SK-N-SH treated with all-trans-retinoic acid at 6 μM for 48 hours (cell line): ENCODE measurements at regions not wholly inside any gene's neighbourhood (a gene's known extent, or its start where the extent isn't known, plus 50 kb on each side); places are given as distances from the start of the nearest gene placed in this dataset.

Source experiments
- ATAC-seq: fragments of 200-7000 bp; cut with Tn5 transposase; 3 replicates; pipeline ENCODE4 v1.9.1; 2020; ENCODE audit warnings: mild to moderate bottlenecking, moderate library complexity
- ARNTL ChIP-seq: fragments of 450-650 bp; formaldehyde crosslinking; IDR thresholded peaks from 2 replicates; pipeline ENCODE4 v1.5.0; 2020; ENCODE audit warnings: low read depth, mild to moderate bottlenecking, moderate library complexity, borderline replicate concordance
- BACH2 ChIP-seq: fragments of 250-450 bp; sonication (Bioruptor Pico); IDR thresholded peaks from 2 replicates; pipeline ENCODE4 v1.9.0; 2021; ENCODE audit warnings: mild to moderate bottlenecking, borderline replicate concordance
- CREB5 ChIP-seq: fragments of 250-450 bp; sonication (Bioruptor Pico); IDR thresholded peaks from 2 replicates; pipeline ENCODE4 v1.5.1; 2020; ENCODE audit warnings: low read depth, mild to moderate bottlenecking, moderate library complexity
- CSDC2 ChIP-seq: fragments of 250-450 bp; sonication (Bioruptor Pico); IDR thresholded peaks from 2 replicates; pipeline ENCODE4 v1.5.0; 2020; ENCODE audit warnings: mild to moderate bottlenecking, moderate library complexity
- ESRRG ChIP-seq: fragments of 250-450 bp; sonication (Bioruptor Pico); IDR thresholded peaks from 2 replicates; pipeline ENCODE4 v1.6.1; 2021; ENCODE audit warnings: mild to moderate bottlenecking
- GLIS3 ChIP-seq: fragments of 250-450 bp; sonication (Bioruptor Pico); IDR thresholded peaks from 2 replicates; pipeline ENCODE4 v1.5.0; 2020; ENCODE audit warnings: mild to moderate bottlenecking, moderate library complexity
- ISL1 ChIP-seq: fragments of 250-450 bp; sonication (Bioruptor Pico); IDR thresholded peaks from 2 replicates; pipeline ENCODE4 v2.1.2; 2022; ENCODE audit warnings: mild to moderate bottlenecking, moderate library complexity
- PATZ1 ChIP-seq: fragments of 250-450 bp; sonication (Bioruptor Pico); IDR thresholded peaks from 2 replicates; pipeline ENCODE4 v1.8.0; 2020; ENCODE audit warnings: mild to moderate bottlenecking, moderate library complexity, borderline replicate concordance
- POU6F1 ChIP-seq: fragments of 250-450 bp; sonication (Bioruptor Pico); IDR thresholded peaks from 2 replicates; pipeline ENCODE4 v1.8.0; 2021; ENCODE audit warnings: low read depth, mild to moderate bottlenecking, moderate library complexity, borderline replicate concordance
- PPARA ChIP-seq: fragments of 250-450 bp; sonication (Bioruptor Pico); IDR thresholded peaks from 2 replicates; pipeline ENCODE4 v1.5.0; 2020; ENCODE audit warnings: mild to moderate bottlenecking, borderline replicate concordance
- RARB ChIP-seq: fragments of 250-450 bp; sonication (Bioruptor Pico); IDR thresholded peaks from 2 replicates; pipeline ENCODE4 v1.8.0; 2021; ENCODE audit warnings: mild to moderate bottlenecking, moderate library complexity
- SNAI2 ChIP-seq: fragments of 250-450 bp; sonication (Bioruptor Pico); IDR thresholded peaks from 2 replicates; pipeline ENCODE4 v1.5.0; 2020; ENCODE audit warnings: mild to moderate bottlenecking, moderate library complexity
- TCF4 ChIP-seq: fragments of 250-450 bp; sonication (Bioruptor Pico); IDR thresholded peaks from 2 replicates; pipeline ENCODE4 v1.8.0; 2021; ENCODE audit warnings: mild to moderate bottlenecking, moderate library complexity, borderline replicate concordance
- TOX ChIP-seq: fragments of 250-450 bp; sonication (Bioruptor Pico); IDR thresholded peaks from 2 replicates; pipeline ENCODE4 v1.8.0; 2021; ENCODE audit warnings: mild to moderate bottlenecking, moderate library complexity, borderline replicate concordance
- TSHZ2 ChIP-seq: fragments of 250-450 bp; sonication (Bioruptor Pico); IDR thresholded peaks from 2 replicates; pipeline ENCODE4 v1.5.0; 2020; ENCODE audit warnings: mild to moderate bottlenecking, moderate library complexity
- ZC3H10 ChIP-seq: fragments of 250-450 bp; sonication (Bioruptor Pico); IDR thresholded peaks from 2 replicates; pipeline ENCODE4 v1.5.1; 2021; ENCODE audit warnings: mild to moderate bottlenecking, moderate library complexity
- ZFP3 ChIP-seq: fragments of 250-450 bp; sonication (Bioruptor Pico); IDR thresholded peaks from 2 replicates; pipeline ENCODE4 v1.5.0; 2020; ENCODE audit warnings: mild to moderate bottlenecking, moderate library complexity
- ZFP30 ChIP-seq: fragments of 450-650 bp; formaldehyde crosslinking; IDR thresholded peaks from 2 replicates; pipeline ENCODE4 v1.5.0; 2022; ENCODE audit warnings: mild to moderate bottlenecking, moderate library complexity
- ZNF565 ChIP-seq: fragments of 450-650 bp; formaldehyde crosslinking; conservative IDR thresholded peaks from 2 replicates; pipeline ENCODE4 v1.5.0; 2020; ENCODE audit warnings: low read depth, mild to moderate bottlenecking, moderate library complexity
- ZNF70 ChIP-seq: fragments of 450-650 bp; formaldehyde crosslinking; IDR thresholded peaks from 2 replicates; pipeline ENCODE4 v1.5.0; 2020; ENCODE audit warnings: mild to moderate bottlenecking, moderate library complexity
- ZNF8 ChIP-seq: fragments of 450-650 bp; formaldehyde crosslinking; IDR thresholded peaks from 2 replicates; pipeline ENCODE4 v1.5.0; 2020; ENCODE audit warnings: mild to moderate bottlenecking, moderate library complexity

- TF ChIP-seq RARB (CRISPR knock-in tag), result no peak
- TF ChIP-seq TOX, result no peak
- no peak for TF ChIP-seq ARNTL
- TF ChIP-seq CSDC2 (CRISPR knock-in tag), result no peak
- TF ChIP-seq SNAI2 (CRISPR knock-in tag), result no peak
- no peak for TF ChIP-seq TCF4 (CRISPR knock-in tag)
- no peak for TF ChIP-seq ZC3H10 (CRISPR knock-in tag)
- no peak for TF ChIP-seq BACH2 (CRISPR knock-in tag)
- ATAC-seq, result no peak
These were observed 140.6 kb upstream of the KLF4 start for GRCh38 chr9:107630156-107630555.

- ATAC-seq, result no peak
- TF ChIP-seq TCF4 (CRISPR knock-in tag) (no peak), ZC3H10 (CRISPR knock-in tag) (no peak), BACH2 (CRISPR knock-in tag) (no peak), ZNF565 (CRISPR knock-in tag) (no peak), ZFP3 (CRISPR knock-in tag) (no peak), POU6F1 (CRISPR knock-in tag) (no peak), TOX (no peak)
These were observed 138.9 kb upstream of the KLF4 start for GRCh38 chr9:107628444-107628843.

GRCh38 chr9:107627781-107628180, 138.2 kb upstream of the KLF4 start:
- no peak for TF ChIP-seq ZNF565 (CRISPR knock-in tag)
- no peak for TF ChIP-seq ZFP3 (CRISPR knock-in tag)
- no peak for TF ChIP-seq GLIS3
- no peak for TF ChIP-seq TOX
- TF ChIP-seq BACH2 (CRISPR knock-in tag), result no peak
- TF ChIP-seq CREB5 (CRISPR knock-in tag), result no peak
- no peak for TF ChIP-seq ISL1 (CRISPR knock-in tag)
- no peak for TF ChIP-seq ZC3H10 (CRISPR knock-in tag)
- no peak for TF ChIP-seq ESRRG (CRISPR knock-in tag)
- no peak for TF ChIP-seq CSDC2 (CRISPR knock-in tag)
- no peak for TF ChIP-seq PATZ1 (CRISPR knock-in tag)
- no peak for TF ChIP-seq PPARA
- no peak for ATAC-seq

- no peak for ATAC-seq
- TF ChIP-seq POU6F1 (CRISPR knock-in tag), result no peak
- no peak for TF ChIP-seq TOX
- no peak for TF ChIP-seq CREB5 (CRISPR knock-in tag)
- TF ChIP-seq TSHZ2 (CRISPR knock-in tag), result no peak
- TF ChIP-seq ISL1 (CRISPR knock-in tag), result no peak
- no peak for TF ChIP-seq PATZ1 (CRISPR knock-in tag)
- TF ChIP-seq ZC3H10 (CRISPR knock-in tag), result no peak
- no peak for TF ChIP-seq SNAI2 (CRISPR knock-in tag)
- TF ChIP-seq ZFP30 (CRISPR knock-in tag), result no peak
- TF ChIP-seq ZFP3 (CRISPR knock-in tag), result no peak
- no peak for TF ChIP-seq PPARA
- TF ChIP-seq ZNF565 (CRISPR knock-in tag), result no peak
- no peak for TF ChIP-seq ZNF8 (CRISPR knock-in tag)
- TF ChIP-seq GLIS3, result no peak
- TF ChIP-seq BACH2 (CRISPR knock-in tag), result no peak
- no peak for TF ChIP-seq RARB (CRISPR knock-in tag)
- no peak for TF ChIP-seq ZNF70 (CRISPR knock-in tag)
- no peak for TF ChIP-seq TCF4 (CRISPR knock-in tag)
- no peak for TF ChIP-seq ESRRG (CRISPR knock-in tag)
These were observed 136.5 kb upstream of the KLF4 start for GRCh38 chr9:107626118-107626517.
